SJSA1 (cell line): ENCODE measurements at regions not wholly inside any gene's neighbourhood (a gene's known extent, or its start where the extent isn't known, plus 50 kb on each side); places are given as distances from the start of the nearest gene placed in this dataset.
"Not testable (repeated sequence)": the region's sequence is repeated elsewhere in the genome, so short reads cannot be mapped to it uniquely, and the experiment has no call there.

ENCODE experiments used
- DNase-seq, 2 experiments: peaks; one replicate each; pipeline ENCODE4 v3.0.0-alpha.2; 2015 to 2020; ENCODE audit warnings: low spot score in 2 of 2, low read depth in 1 of 2
- H3K27ac ChIP-seq: fragments of 250-450 bp; sonication (Bioruptor Pico); 2 replicates; pipeline ENCODE4 v1.5.1; 2020; ENCODE audit warnings: mild to moderate bottlenecking, moderate library complexity
- H3K27me3 ChIP-seq: fragments of 250-450 bp; sonication (Bioruptor Pico); replicated peaks from 2 replicates; pipeline ENCODE4 v1.5.1; 2020; ENCODE audit warnings: mild to moderate bottlenecking, moderate library complexity
- H3K36me3 ChIP-seq: fragments of 250-450 bp; sonication (Bioruptor Pico); 2 replicates; pipeline ENCODE4 v1.5.1; 2020; ENCODE audit warnings: mild to moderate bottlenecking
- H3K4me1 ChIP-seq: fragments of 250-450 bp; sonication (Bioruptor Pico); replicated peaks from 2 replicates; pipeline ENCODE4 v1.6.1; 2021; ENCODE audit warnings: mild to moderate bottlenecking
- H3K4me3 ChIP-seq: fragments of 250-450 bp; sonication (Bioruptor Pico); 2 replicates; pipeline ENCODE4 v1.5.1; 2020; ENCODE audit warnings: mild to moderate bottlenecking
- H3K9me3 ChIP-seq: fragments of 250-450 bp; sonication (Bioruptor Pico); replicated peaks from 2 replicates; pipeline ENCODE4 v1.5.1; 2020; ENCODE audit warnings: mild to moderate bottlenecking

- Histone ChIP-seq H3K36me3 (no peaks in the 10 kb centered on the region), H3K9me3 (no peaks in the 10 kb centered on the region), H3K27me3 (no peaks in the 10 kb centered on the region; the same call in 1 of the 2 replicates), H3K27ac (no peak overlapping the region), H3K4me3 (no peak overlapping the region), H3K4me1 (no peaks in the 10 kb centered on the region)
- DNase-seq, result no peak
These were observed 317.7 kb downstream of the BMP4 start for GRCh38 chr14:53638966-53639365.

GRCh38 chr14:53634793-53635192, 321.8 kb downstream of the BMP4 start:
- no peaks in the 10 kb centered on the region; the same call in 1 of the 2 replicates for H3K27me3 ChIP-seq
- no peak overlapping the region for H3K4me3 ChIP-seq
- no peak overlapping the region for H3K27ac ChIP-seq
- no peaks in the 10 kb centered on the region for H3K36me3 ChIP-seq
- H3K9me3 ChIP-seq, result no peaks in the 10 kb centered on the region
- DNase-seq, result no peak
- H3K4me1 ChIP-seq, result no peaks in the 10 kb centered on the region

DNA sequence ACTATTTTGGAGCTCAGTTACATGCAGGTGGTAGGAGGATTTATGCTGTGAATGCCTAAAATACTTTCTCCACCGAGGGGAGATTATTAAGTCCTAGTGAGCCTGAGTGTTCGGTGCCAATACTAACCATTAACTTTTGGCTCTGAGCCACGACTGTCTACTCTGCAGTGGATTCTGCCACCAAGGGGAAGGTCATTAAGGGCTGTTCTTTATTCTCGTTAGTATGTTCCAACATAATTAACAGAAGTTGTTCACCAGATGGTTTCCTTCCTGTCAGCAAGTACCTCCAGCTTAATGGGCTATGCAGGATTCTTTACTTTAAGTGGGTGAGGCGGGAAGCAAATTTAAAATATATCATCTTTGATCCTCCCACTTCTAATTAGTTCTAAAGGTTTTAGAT, 326.3 kb downstream of the BMP4 start:
- Histone ChIP-seq H3K4me1 (no peaks in the 10 kb centered on the region), H3K4me3 (no peak overlapping the region), H3K27me3 (peaks cover 4% of the 10 kb centered on the region; the same call in 1 of the 2 replicates), H3K36me3 (no peaks in the 10 kb centered on the region), H3K9me3 (no peaks in the 10 kb centered on the region), H3K27ac (no peak overlapping the region)
- DNase-seq, result no peak

GRCh38 chr14:53628732-53629430, 327.7 kb downstream of the BMP4 start:
- Histone ChIP-seq H3K9me3 (no peaks in the 10 kb centered on the region), H3K4me3 (no peak overlapping the region), H3K27me3 (peaks cover 4% of the 10 kb centered on the region; the same call in 1 of the 2 replicates), H3K36me3 (no peaks in the 10 kb centered on the region), H3K4me1 (no peaks in the 10 kb centered on the region), H3K27ac (no peak overlapping the region)
- DNase-seq, result no peak

- no peak overlapping the region for H3K27ac ChIP-seq
- no peak overlapping the region for H3K4me3 ChIP-seq
- DNase-seq, result no peak
- H3K4me1 ChIP-seq, result no peaks in the 10 kb centered on the region
- H3K36me3 ChIP-seq, result no peaks in the 10 kb centered on the region
- H3K9me3 ChIP-seq, result no peaks in the 10 kb centered on the region
- peaks cover 4% of the 10 kb centered on the region; the same call in 1 of the 2 replicates for H3K27me3 ChIP-seq
These were observed 328.4 kb downstream of the BMP4 start for GRCh38 chr14:53628261-53628660.

GRCh38 chr14:53626761-53627160, 329.9 kb downstream of the BMP4 start:
- Histone ChIP-seq H3K4me3 (no peak overlapping the region), H3K27ac (no peak overlapping the region), H3K9me3 (no peaks in the 10 kb centered on the region), H3K27me3 (peaks cover 4% of the 10 kb centered on the region; the same call in 1 of the 2 replicates), H3K4me1 (no peaks in the 10 kb centered on the region), H3K36me3 (no peaks in the 10 kb centered on the region)
- no peak for DNase-seq

DNA sequence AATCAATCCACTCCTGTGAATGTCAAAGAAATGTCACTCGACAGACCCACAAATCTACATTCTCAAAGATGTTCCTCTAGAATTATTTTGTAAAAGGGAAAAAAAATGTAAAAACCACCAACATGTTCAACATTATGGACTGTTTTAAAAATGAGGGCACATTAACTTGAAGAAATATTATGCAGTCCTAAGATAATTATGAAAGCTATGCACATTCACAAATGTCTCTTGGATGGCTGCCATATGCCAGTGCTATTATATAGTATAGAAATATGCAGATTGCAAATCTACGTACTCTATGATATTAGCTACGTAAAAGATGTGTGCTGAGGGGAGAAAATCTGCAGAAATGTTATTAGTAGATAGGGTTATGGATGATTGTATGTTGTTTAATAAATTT, 334.2 kb downstream of the BMP4 start:
- DNase-seq, result no peak
- Histone ChIP-seq H3K27ac (no peak overlapping the region), H3K4me1 (no peaks in the 10 kb centered on the region), H3K36me3 (no peaks in the 10 kb centered on the region), H3K4me3 (no peak overlapping the region), H3K27me3 (0 out of 2 replicates have a peak, but pooled peaks cover 6% of the 10 kb centered on the region), H3K9me3 (no peaks in the 10 kb centered on the region)

- H3K9me3 ChIP-seq, result no peaks in the 10 kb centered on the region
- DNase-seq, result no peak
- H3K27ac ChIP-seq, result no peak overlapping the region
- H3K27me3 ChIP-seq, result 0 out of 2 replicates have a peak, but pooled peaks cover 6% of the 10 kb centered on the region
- H3K36me3 ChIP-seq, result no peaks in the 10 kb centered on the region
- no peaks in the 10 kb centered on the region for H3K4me1 ChIP-seq
- no peak overlapping the region for H3K4me3 ChIP-seq
These were observed 334.7 kb downstream of the BMP4 start for GRCh38 chr14:53621921-53622320.

- DNase-seq, result no peak
- H3K4me3 ChIP-seq, result no peak overlapping the region
- H3K27me3 ChIP-seq, result 0 out of 2 replicates have a peak, but pooled peaks cover 6% of the 10 kb centered on the region
- H3K9me3 ChIP-seq, result no peaks in the 10 kb centered on the region
- H3K27ac ChIP-seq, result no peak overlapping the region
- no peaks in the 10 kb centered on the region for H3K4me1 ChIP-seq
- H3K36me3 ChIP-seq, result no peaks in the 10 kb centered on the region
These were observed 335.2 kb downstream of the BMP4 start for GRCh38 chr14:53621433-53621832.

- Histone ChIP-seq H3K4me3 (no peak overlapping the region), H3K9me3 (no peaks in the 10 kb centered on the region), H3K4me1 (no peaks in the 10 kb centered on the region), H3K36me3 (no peaks in the 10 kb centered on the region), H3K27ac (no peak overlapping the region), H3K27me3 (0 out of 2 replicates have a peak, but pooled peaks cover 3% of the 10 kb centered on the region)
- DNase-seq, result no peak
These were observed 335.7 kb downstream of the BMP4 start for GRCh38 chr14:53620890-53621289.

GRCh38 chr14:53620317-53620716, 336.3 kb downstream of the BMP4 start:
- Histone ChIP-seq H3K4me3 (no peak overlapping the region), H3K36me3 (no peaks in the 10 kb centered on the region), H3K27ac (no peak overlapping the region), H3K27me3 (0 out of 2 replicates have a peak, but pooled peaks cover 2% of the 10 kb centered on the region), H3K9me3 (no peaks in the 10 kb centered on the region), H3K4me1 (no peaks in the 10 kb centered on the region)
- no peak for DNase-seq

GRCh38 chr14:53619691-53620231, 336.9 kb downstream of the BMP4 start:
- Histone ChIP-seq H3K4me3 (no peak overlapping the region), H3K27ac (no peak overlapping the region), H3K9me3 (no peaks in the 10 kb centered on the region), H3K27me3 (0 out of 2 replicates have a peak, but pooled peaks cover 2% of the 10 kb centered on the region), H3K36me3 (no peaks in the 10 kb centered on the region), H3K4me1 (no peaks in the 10 kb centered on the region)
- DNase-seq, result no peak

DNA sequence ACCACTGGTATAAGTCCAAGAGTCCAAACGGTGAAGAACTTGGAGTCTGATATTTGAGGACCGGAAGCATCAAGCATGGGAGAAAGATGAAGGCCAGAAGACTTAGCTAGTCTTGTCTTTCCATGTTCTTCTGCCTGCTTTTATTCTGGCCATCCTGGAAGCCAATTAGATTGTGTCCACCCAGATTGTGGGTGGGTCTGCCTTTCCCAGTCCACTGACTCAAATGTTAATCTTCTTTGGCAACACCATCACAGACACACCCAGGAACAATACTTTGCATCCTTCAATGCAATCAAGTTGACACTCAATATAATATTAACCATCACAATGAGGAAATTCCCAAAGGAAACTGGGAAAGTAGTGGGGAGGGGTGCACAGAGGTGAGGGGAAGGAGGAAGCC, 340.1 kb downstream of the BMP4 start:
- H3K4me3 ChIP-seq, H3K36me3 ChIP-seq, H3K27me3 ChIP-seq, H3K4me1 ChIP-seq, H3K27ac ChIP-seq, H3K9me3 ChIP-seq, DNase-seq: not testable (repeated sequence)

DNA sequence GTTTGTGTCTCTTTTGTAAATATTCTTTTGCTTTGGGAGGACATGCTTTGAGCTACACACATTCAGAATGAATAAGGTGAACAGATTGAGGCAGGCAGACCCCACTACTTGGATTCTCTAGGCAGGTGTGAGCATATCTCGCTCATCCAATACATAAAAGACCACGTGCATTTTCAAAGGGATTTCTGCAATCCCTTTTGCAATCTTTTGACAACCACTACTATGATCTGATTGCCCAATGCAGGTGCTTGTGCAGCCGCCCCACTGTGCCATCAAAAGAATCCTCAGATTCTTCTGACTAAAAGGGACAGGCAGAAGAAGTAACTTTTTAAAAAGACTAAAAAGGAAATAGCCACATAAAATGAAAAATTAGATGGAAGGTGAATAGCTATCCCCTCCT, 341.4 kb downstream of the BMP4 start:
- H3K36me3 ChIP-seq, result no peaks in the 10 kb centered on the region
- H3K4me1 ChIP-seq, result no peaks in the 10 kb centered on the region; the same call in none of the 2 replicates
- H3K4me3 ChIP-seq, result no peak overlapping the region
- no peaks in the 10 kb centered on the region for H3K9me3 ChIP-seq
- H3K27me3 ChIP-seq, result 0 out of 2 replicates have a peak, but pooled peaks cover 2% of the 10 kb centered on the region
- DNase-seq, result no peak
- no peak overlapping the region for H3K27ac ChIP-seq
